Parathyroid adenoma (tissue), 2 donors: ENCODE measurements at regions not wholly inside any gene's neighbourhood (a gene's known extent, or its start where the extent isn't known, plus 50 kb on each side); places are given as distances from the start of the nearest gene placed in this dataset.

Experiments used
- H2AFZ ChIP-seq: fragments of 300-600 bp; sonication (generic); one replicate; pipeline ENCODE4 v1.7.0; 2017; ENCODE audit warnings: antibody characterized with exemption, mild to moderate bottlenecking
- H3K27ac ChIP-seq: fragments of 300-600 bp; sonication (generic); one replicate; pipeline ENCODE4 v1.7.0; 2017
- H3K27me3 ChIP-seq: fragments of 300-600 bp; sonication (generic); one replicate; pipeline ENCODE4 v1.7.0; 2017; ENCODE audit warnings: low read length; ENCODE audit not compliant: control insufficient read depth, insufficient read depth
- H3K36me3 ChIP-seq: fragments of 300-600 bp; sonication (generic); one replicate; pipeline ENCODE4 v1.7.0; 2017; ENCODE audit warnings: low read length; ENCODE audit not compliant: control insufficient read depth, insufficient read depth
- H3K4me1 ChIP-seq: fragments of 300-600 bp; sonication (generic); one replicate; pipeline ENCODE4 v1.7.0; 2017; ENCODE audit warnings: control low read depth
- H3K4me2 ChIP-seq: fragments of 300-600 bp; sonication (generic); one replicate; pipeline ENCODE4 v1.7.0; 2017; ENCODE audit warnings: low read length
- H3K4me3 ChIP-seq: fragments of 300-600 bp; sonication (generic); one replicate; pipeline ENCODE4 v1.7.0; 2017; ENCODE audit warnings: low read depth, low read length
- H3K79me2 ChIP-seq: fragments of 300-600 bp; sonication (generic); one replicate; pipeline ENCODE4 v1.7.0; 2017; ENCODE audit warnings: control low read depth
- H3K9ac ChIP-seq: fragments of 300-600 bp; sonication (generic); one replicate; pipeline ENCODE4 v1.7.0; 2017; ENCODE audit warnings: mild to moderate bottlenecking
- H3K9me3 ChIP-seq: fragments of 300-600 bp; sonication (generic); one replicate; pipeline ENCODE4 v1.7.0; 2017; ENCODE audit warnings: low read length; ENCODE audit not compliant: control insufficient read depth
- TF ChIP-seq, protein P1 (sequence below): fragments of 300-600 bp; sonication (generic); IDR thresholded peaks from one replicate; pipeline ENCODE4 v1.7.0; 2017; ENCODE audit warnings: antibody characterized with exemption, mild to moderate bottlenecking
- donor health status: primary hyperparathyroidism.

DNA sequence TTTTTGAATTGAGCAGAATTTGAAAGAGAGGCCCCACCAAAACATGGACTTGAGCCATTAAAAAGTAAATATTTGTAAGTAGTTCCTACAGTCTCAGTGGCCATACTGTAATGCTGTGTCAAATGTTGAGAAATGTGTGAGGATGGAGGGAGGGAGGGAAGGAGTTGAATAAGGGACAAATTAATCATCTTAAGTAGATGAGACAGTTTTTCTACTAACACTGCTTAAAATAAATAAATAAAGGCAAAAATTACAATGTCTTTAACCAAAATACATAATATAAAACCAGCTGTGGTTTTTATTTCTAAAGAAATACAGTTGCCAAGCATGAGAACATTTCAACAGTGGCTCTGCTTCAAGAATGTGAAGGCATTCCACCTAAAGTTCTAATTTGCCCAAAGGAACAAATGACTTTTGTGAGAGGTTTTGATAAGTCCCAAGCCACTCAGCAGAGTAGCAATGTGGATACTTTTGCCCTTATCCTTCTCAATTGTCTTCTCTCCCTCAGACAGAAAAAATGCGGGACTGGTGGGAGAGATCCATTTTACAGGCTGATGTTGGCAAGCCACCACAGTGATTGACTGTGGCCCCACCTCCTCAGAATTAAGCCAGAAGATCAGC, 427.0 kb upstream of the RARB start:
- no peaks in the 10 kb centered on the region for H3K9me3 ChIP-seq
- TF ChIP-seq, protein P1, sequence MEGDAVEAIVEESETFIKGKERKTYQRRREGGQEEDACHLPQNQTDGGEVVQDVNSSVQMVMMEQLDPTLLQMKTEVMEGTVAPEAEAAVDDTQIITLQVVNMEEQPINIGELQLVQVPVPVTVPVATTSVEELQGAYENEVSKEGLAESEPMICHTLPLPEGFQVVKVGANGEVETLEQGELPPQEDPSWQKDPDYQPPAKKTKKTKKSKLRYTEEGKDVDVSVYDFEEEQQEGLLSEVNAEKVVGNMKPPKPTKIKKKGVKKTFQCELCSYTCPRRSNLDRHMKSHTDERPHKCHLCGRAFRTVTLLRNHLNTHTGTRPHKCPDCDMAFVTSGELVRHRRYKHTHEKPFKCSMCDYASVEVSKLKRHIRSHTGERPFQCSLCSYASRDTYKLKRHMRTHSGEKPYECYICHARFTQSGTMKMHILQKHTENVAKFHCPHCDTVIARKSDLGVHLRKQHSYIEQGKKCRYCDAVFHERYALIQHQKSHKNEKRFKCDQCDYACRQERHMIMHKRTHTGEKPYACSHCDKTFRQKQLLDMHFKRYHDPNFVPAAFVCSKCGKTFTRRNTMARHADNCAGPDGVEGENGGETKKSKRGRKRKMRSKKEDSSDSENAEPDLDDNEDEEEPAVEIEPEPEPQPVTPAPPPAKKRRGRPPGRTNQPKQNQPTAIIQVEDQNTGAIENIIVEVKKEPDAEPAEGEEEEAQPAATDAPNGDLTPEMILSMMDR = no peak
- no peaks in the 10 kb centered on the region for H3K4me1 ChIP-seq
- no peaks in the 10 kb centered on the region for H3K36me3 ChIP-seq
- H3K79me2 ChIP-seq = no peaks in the 10 kb centered on the region
- no peak overlapping the region for H3K4me2 ChIP-seq
- no peak overlapping the region for H2AFZ ChIP-seq
- H3K4me3 ChIP-seq = no peak overlapping the region
- no peaks in the 10 kb centered on the region for H3K27me3 ChIP-seq
- H3K9ac ChIP-seq = no peak overlapping the region
- H3K27ac ChIP-seq = no peak overlapping the region

DNA sequence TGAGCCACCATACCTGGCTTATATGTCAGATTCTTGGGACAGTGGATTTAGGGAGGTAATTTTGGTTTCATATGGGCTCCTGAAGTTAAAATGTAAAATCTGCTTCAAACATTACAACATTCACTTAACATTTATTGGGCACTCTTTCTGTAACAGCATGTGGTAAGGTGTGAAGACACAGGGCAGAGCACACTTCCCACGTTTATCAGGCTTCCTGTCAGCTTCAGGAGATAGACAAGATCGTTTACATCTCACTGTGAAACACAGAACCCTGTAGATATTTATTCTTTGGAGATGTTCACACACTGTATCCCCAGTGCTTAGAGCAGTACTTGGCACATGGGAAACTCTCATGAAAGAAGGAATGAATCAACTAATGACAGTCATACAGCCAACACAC, 426.0 kb upstream of the RARB start:
- Histone ChIP-seq H3K9me3 (no peaks in the 10 kb centered on the region), H2AFZ (no peak overlapping the region), H3K36me3 (no peaks in the 10 kb centered on the region), H3K4me3 (no peak overlapping the region), H3K27me3 (no peaks in the 10 kb centered on the region), H3K79me2 (no peaks in the 10 kb centered on the region), H3K4me1 (no peaks in the 10 kb centered on the region), H3K4me2 (no peak overlapping the region), H3K27ac (no peak overlapping the region), H3K9ac (no peak overlapping the region)
- TF ChIP-seq, protein P1 = no peak

DNA sequence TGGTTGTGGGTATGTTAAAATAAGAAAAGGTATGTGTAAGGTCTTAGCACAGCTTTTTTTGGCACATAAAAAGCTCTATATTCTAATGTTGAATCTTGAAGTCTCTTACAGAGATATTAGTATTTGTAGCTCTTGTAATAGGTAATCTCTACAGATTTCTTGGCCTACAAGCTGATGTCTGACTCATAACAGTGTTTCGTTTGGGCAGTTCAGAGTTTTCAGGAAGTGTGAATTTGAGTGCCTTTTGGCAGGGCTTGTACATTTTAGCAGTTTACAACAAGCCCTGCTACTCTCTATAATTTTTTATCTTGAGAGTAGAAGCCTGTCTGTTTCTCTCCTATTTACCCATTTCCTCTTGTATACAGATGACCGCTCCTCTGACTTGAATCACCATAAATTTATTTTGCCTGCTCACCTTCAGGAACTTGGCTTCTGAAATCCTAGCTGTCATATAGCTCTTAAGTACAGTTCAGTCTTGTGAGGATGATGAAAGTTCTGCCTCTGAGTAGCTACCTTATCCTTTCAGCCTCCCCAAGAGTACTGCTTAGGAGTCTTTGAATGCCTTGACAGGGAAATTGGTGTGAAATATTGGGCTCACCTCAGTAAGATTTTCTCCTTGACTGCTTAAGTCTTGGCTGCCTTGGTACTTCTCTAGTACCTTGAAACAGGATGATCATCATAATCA, 419.9 kb upstream of the RARB start:
- Histone ChIP-seq H3K36me3 (no peaks in the 10 kb centered on the region), H3K4me1 (no peaks in the 10 kb centered on the region), H3K4me2 (no peak overlapping the region), H2AFZ (no peak overlapping the region), H3K9ac (no peak overlapping the region), H3K4me3 (no peak overlapping the region), H3K9me3 (no peaks in the 10 kb centered on the region), H3K79me2 (no peaks in the 10 kb centered on the region), H3K27me3 (no peaks in the 10 kb centered on the region), H3K27ac (no peak overlapping the region)
- TF ChIP-seq, protein P1 = no peak

DNA sequence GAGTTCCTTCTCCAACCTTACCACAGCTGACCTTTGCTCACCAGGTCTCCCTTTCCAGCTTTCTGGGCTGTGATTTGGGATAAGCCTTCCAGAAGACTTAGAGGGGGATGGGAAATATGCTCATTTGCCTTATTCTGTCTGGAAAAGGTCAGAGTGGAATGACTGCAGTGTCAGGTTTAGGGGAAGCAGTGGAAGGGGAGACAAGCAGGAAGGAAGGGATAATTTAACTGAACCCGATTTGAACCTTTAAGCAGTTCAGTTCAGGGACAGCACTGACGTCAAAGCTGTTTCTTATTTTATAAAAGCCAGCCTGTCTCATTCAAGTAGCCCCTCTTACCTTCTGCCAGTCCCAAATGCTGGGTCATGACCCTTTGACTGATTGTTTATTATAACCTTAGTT, 418.4 kb upstream of the RARB start:
- TF ChIP-seq, protein P1 = no peak
- H3K4me1 ChIP-seq = no peaks in the 10 kb centered on the region
- no peaks in the 10 kb centered on the region for H3K36me3 ChIP-seq
- no peak overlapping the region for H3K9ac ChIP-seq
- no peak overlapping the region for H2AFZ ChIP-seq
- no peak overlapping the region for H3K4me2 ChIP-seq
- H3K9me3 ChIP-seq = no peaks in the 10 kb centered on the region
- H3K27me3 ChIP-seq = no peaks in the 10 kb centered on the region
- no peaks in the 10 kb centered on the region for H3K79me2 ChIP-seq
- no peak overlapping the region for H3K27ac ChIP-seq
- no peak overlapping the region for H3K4me3 ChIP-seq

DNA sequence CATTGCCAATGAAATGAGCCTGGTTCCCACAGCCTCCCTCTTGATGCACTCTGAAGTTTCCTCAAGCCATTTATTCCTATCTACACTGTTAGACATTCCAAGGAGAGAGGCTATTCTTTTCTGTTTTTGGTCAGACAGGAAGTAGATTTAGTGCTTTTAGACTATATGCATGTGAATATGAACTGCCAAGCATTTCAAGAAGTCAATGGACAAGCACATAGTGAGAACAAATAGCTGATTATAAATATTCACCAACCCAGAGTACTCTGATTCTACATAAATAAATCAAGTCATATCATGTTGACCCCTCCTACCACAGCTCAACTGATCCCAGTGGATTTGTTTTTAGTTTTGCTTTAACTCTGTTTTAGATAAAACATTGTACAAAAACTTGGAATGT, 412.5 kb upstream of the RARB start:
- Histone ChIP-seq H3K27ac (no peak overlapping the region), H3K4me1 (no peaks in the 10 kb centered on the region), H3K4me2 (no peak overlapping the region), H3K4me3 (no peak overlapping the region), H2AFZ (no peak overlapping the region), H3K9me3 (no peaks in the 10 kb centered on the region), H3K36me3 (no peaks in the 10 kb centered on the region), H3K9ac (no peak overlapping the region), H3K27me3 (no peaks in the 10 kb centered on the region), H3K79me2 (no peaks in the 10 kb centered on the region)
- TF ChIP-seq, protein P1 = no peak
